Inflammatory macrophage (primary cell): ENCODE measurements at regions not wholly inside any gene's neighbourhood (a gene's known extent, or its start where the extent isn't known, plus 50 kb on each side); places are given as distances from the start of the nearest gene placed in this dataset.

Experiments used
- DNase-seq, 2 donors: peaks; one replicate each; pipeline ENCODE4 v3.0.0-alpha.2; 2020 to 2022

- DNase-seq: no peak
These were observed 55.5 kb upstream of the KLF4 start for GRCh38 chr9:107545036-107545435.

GRCh38 chr9:107542411-107543157 is 53.0 kb upstream of the KLF4 start:
- DNase-seq: peak; percentile 70 to 80

- DNase-seq: no peak
These were observed 52.0 kb upstream of the KLF4 start for GRCh38 chr9:107541523-107541922.

- no peak for DNase-seq
These were observed 50.6 kb upstream of the KLF4 start for GRCh38 chr9:107540164-107540561.

GRCh38 chr9:107539427-107540163 is 50.0 kb upstream of the KLF4 start:
- peak; percentile 25 to 28 for DNase-seq
